ENCODE measurements at regions not wholly inside any gene's neighbourhood (a gene's known extent, or its start where the extent isn't known, plus 50 kb on each side); places are given as distances from the start of the nearest gene placed in this dataset.

- DNase-seq (no peak), ATAC-seq (ENCODE audit: insufficient read depth, low FRiP score) (no peak)
- WGBS, 2 donors = 30 to 67% methylated on average over 2 of the region's 2 CpGs
- no peak overlapping the region for H3K27ac ChIP-seq (ENCODE audit: low read depth in 1 of 2, low read length in 1 of 2)
- no peak for TF ChIP-seq CTCF (IDR thresholded peaks at IDR 0.05; ENCODE audit: control extremely low read depth, extremely low read depth)
- peaks cover 0 to 2% (median 0%) of the 10 kb centered on the region in 4 donors for H3K36me3 ChIP-seq (ENCODE audit: control insufficient read depth in 4 of 4, insufficient read depth in 4 of 4, low read length in 4 of 4)
- no peak overlapping the region for H3K4me3 ChIP-seq
- no peak overlapping the region for H3K9ac ChIP-seq (ENCODE audit: insufficient read depth in 1 of 2, low read length in 2 of 2)
- no peaks in the 10 kb centered on the region for H3K9me3 ChIP-seq (ENCODE audit: control insufficient read depth in 4 of 4, insufficient read depth in 3 of 4, low read length in 3 of 4)
- no peaks in the 10 kb centered on the region for H3K27me3 ChIP-seq (ENCODE audit: control insufficient read depth in 3 of 3, insufficient read depth in 3 of 3, low read length in 2 of 3)
- peaks cover 0 to 19% (median 0%) of the 10 kb centered on the region in 5 donors for H3K4me1 ChIP-seq (ENCODE audit: control insufficient read depth in 5 of 5, insufficient read depth in 5 of 5, low read length in 5 of 5)
Observed at GRCh38 chr11:92384802-92385201, 160.2 kb downstream of the FAT3 start.

GRCh38 chr11:92386577-92386976 is 162.0 kb downstream of the FAT3 start:
- H3K27ac ChIP-seq (ENCODE audit: low read depth in 1 of 2, low read length in 1 of 2) = no peak overlapping the region
- no peak overlapping the region for H3K4me3 ChIP-seq
- peaks cover 0 to 25% (median 0%) of the 10 kb centered on the region in 5 donors for H3K4me1 ChIP-seq (ENCODE audit: control insufficient read depth in 5 of 5, insufficient read depth in 5 of 5, low read length in 5 of 5)
- DNase-seq (no peak), ATAC-seq (ENCODE audit: insufficient read depth, low FRiP score) (no peak)
- H3K27me3 ChIP-seq (ENCODE audit: control insufficient read depth in 3 of 3, insufficient read depth in 3 of 3, low read length in 2 of 3) = no peaks in the 10 kb centered on the region
- 84 to 86% methylated on average over 5 of the region's 5 CpGs for WGBS, 2 donors
- no peak for TF ChIP-seq CTCF (IDR thresholded peaks at IDR 0.05; ENCODE audit: control extremely low read depth, extremely low read depth)
- H3K9me3 ChIP-seq (ENCODE audit: control insufficient read depth in 4 of 4, insufficient read depth in 3 of 4, low read length in 3 of 4) = no peaks in the 10 kb centered on the region
- peaks cover 0 to 2% (median 0%) of the 10 kb centered on the region in 4 donors for H3K36me3 ChIP-seq (ENCODE audit: control insufficient read depth in 4 of 4, insufficient read depth in 4 of 4, low read length in 4 of 4)
- H3K9ac ChIP-seq (ENCODE audit: insufficient read depth in 1 of 2, low read length in 2 of 2) = no peak overlapping the region

- peaks cover 0 to 5% (median 0%) of the 10 kb centered on the region in 4 donors for H3K36me3 ChIP-seq (ENCODE audit: control insufficient read depth in 4 of 4, insufficient read depth in 4 of 4, low read length in 4 of 4)
- no peak for ATAC-seq (ENCODE audit: insufficient read depth, low FRiP score)
- peak in 2 of 3 donors; percentile 57 to 69 for DNase-seq
- TF ChIP-seq CTCF (IDR thresholded peaks at IDR 0.05; ENCODE audit: control extremely low read depth, extremely low read depth) = no peak
- no peaks in the 10 kb centered on the region for H3K27me3 ChIP-seq (ENCODE audit: control insufficient read depth in 3 of 3, insufficient read depth in 3 of 3, low read length in 2 of 3)
- H3K4me1 ChIP-seq (ENCODE audit: control insufficient read depth in 5 of 5, insufficient read depth in 5 of 5, low read length in 5 of 5) = peaks cover 0 to 25% (median 0%) of the 10 kb centered on the region in 5 donors
- no peak overlapping the region for H3K9ac ChIP-seq (ENCODE audit: insufficient read depth in 1 of 2, low read length in 2 of 2)
- no peak overlapping the region for H3K4me3 ChIP-seq
- H3K9me3 ChIP-seq (ENCODE audit: control insufficient read depth in 4 of 4, insufficient read depth in 3 of 4, low read length in 3 of 4) = no peaks in the 10 kb centered on the region
- H3K27ac ChIP-seq (ENCODE audit: low read depth in 1 of 2, low read length in 1 of 2) = no peak overlapping the region
Observed at GRCh38 chr11:92387859-92388258, 163.2 kb downstream of the FAT3 start.

- WGBS, 2 donors = 89 to 90% methylated on average over 1 of the region's 1 CpG
- Histone ChIP-seq H3K4me3 (no peak overlapping the region), H3K9ac (ENCODE audit: insufficient read depth in 1 of 2, low read length in 2 of 2) (no peak overlapping the region), H3K27ac (ENCODE audit: low read depth in 1 of 2, low read length in 1 of 2) (no peak overlapping the region), H3K36me3 (ENCODE audit: control insufficient read depth in 4 of 4, insufficient read depth in 4 of 4, low read length in 4 of 4) (peaks cover 0 to 5% (median 0%) of the 10 kb centered on the region in 4 donors), H3K27me3 (ENCODE audit: control insufficient read depth in 3 of 3, insufficient read depth in 3 of 3, low read length in 2 of 3) (no peaks in the 10 kb centered on the region), H3K4me1 (ENCODE audit: control insufficient read depth in 5 of 5, insufficient read depth in 5 of 5, low read length in 5 of 5) (peaks cover 0 to 22% (median 0%) of the 10 kb centered on the region in 5 donors), H3K9me3 (ENCODE audit: control insufficient read depth in 4 of 4, insufficient read depth in 3 of 4, low read length in 3 of 4) (no peaks in the 10 kb centered on the region)
- ATAC-seq (ENCODE audit: insufficient read depth, low FRiP score) (no peak), DNase-seq (no peak)
- TF ChIP-seq CTCF (IDR thresholded peaks at IDR 0.05; ENCODE audit: control extremely low read depth, extremely low read depth) = no peak
Observed at GRCh38 chr11:92388380-92388779, 163.8 kb downstream of the FAT3 start.

Data from lung (tissue), 11 donors.